Fibroblast of pulmonary artery (primary cell): ENCODE measurements at regions not wholly inside any gene's neighbourhood (a gene's known extent, or its start where the extent isn't known, plus 50 kb on each side); places are given as distances from the start of the nearest gene placed in this dataset.

Experiments
- DNase-seq: peaks from one replicate; pipeline ENCODE4 v3.0.0-alpha.2; 2010; ENCODE audit warnings: low read depth
- H3K4me3 ChIP-seq: replicated peaks from 2 replicates; pipeline ENCODE4 v1.5.1; 2011; ENCODE audit warnings: low read depth, mild to moderate bottlenecking, control low read depth, low read length, moderate library complexity
- TF ChIP-seq, protein P1 (sequence below): IDR thresholded peaks from 2 replicates; pipeline ENCODE4 v1.5.1; 2011; ENCODE audit warnings: mild to moderate bottlenecking, control low read depth, low read length, inconsistent platforms; ENCODE audit errors: missing control alignments

DNA sequence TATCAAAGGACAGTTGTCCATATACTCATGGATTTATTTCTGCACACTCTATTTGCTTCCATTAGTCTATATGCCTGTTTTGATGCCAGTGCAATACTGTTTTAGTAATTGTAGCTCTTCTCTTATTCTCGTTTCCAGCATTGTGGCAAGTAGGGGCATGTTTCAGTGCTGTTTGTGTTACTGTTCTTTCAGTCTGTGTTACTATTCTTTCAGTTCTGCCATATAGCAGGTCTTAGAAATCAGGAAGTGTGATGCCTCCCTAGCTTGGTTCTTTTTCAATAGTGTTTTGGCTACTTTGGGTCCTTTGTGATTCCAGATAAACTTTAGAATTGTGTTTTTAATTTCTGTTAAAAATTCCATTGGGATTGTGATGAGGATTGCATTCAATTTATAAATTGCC is 180.5 kb upstream of the PTPRD start:
- DNase-seq, result no peak
- TF ChIP-seq, protein P1, sequence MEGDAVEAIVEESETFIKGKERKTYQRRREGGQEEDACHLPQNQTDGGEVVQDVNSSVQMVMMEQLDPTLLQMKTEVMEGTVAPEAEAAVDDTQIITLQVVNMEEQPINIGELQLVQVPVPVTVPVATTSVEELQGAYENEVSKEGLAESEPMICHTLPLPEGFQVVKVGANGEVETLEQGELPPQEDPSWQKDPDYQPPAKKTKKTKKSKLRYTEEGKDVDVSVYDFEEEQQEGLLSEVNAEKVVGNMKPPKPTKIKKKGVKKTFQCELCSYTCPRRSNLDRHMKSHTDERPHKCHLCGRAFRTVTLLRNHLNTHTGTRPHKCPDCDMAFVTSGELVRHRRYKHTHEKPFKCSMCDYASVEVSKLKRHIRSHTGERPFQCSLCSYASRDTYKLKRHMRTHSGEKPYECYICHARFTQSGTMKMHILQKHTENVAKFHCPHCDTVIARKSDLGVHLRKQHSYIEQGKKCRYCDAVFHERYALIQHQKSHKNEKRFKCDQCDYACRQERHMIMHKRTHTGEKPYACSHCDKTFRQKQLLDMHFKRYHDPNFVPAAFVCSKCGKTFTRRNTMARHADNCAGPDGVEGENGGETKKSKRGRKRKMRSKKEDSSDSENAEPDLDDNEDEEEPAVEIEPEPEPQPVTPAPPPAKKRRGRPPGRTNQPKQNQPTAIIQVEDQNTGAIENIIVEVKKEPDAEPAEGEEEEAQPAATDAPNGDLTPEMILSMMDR, result no peak
- no peak overlapping the region for H3K4me3 ChIP-seq

DNA sequence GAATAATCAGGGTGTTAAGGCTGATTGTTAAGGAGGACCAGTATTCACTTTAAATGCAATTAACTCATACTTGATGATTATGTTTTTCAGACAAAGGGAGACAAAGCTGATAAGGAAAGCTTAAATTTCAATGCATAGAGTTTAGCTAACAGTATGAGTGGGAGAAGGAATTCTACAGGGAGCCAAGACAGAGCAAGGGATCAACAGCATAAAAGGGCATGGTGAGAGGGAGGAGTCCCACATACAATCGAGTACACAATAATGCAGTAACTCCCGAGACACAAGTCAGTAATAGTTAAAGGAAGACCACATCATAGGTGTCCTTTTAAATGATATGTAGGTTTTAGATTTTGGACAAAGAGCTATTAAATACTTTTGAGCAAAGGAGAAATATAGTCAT is 191.7 kb upstream of the PTPRD start:
- no peak for DNase-seq
- TF ChIP-seq, protein P1, result no peak
- H3K4me3 ChIP-seq, result no peak overlapping the region

DNA sequence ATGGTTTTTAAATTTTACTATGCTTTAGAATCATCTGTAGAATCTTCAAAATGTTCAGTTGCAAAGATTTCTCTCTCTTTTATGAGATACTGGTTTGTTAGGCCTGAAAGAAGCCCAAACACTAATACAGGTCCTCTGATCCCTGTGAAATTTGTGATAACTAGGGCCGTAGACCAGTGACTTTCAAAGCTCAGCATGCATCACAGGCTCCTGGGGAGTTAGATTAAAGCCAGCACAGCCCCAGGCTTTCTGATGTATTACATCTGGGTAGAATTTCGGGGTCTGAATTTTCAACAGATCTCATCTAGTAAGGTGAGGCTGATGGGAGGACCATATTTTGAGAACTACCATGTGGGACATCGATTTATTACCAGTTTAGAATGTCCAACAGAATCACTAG is 194.1 kb upstream of the PTPRD start:
- DNase-seq, result no peak
- TF ChIP-seq, protein P1, result no peak
- H3K4me3 ChIP-seq, result no peak overlapping the region

DNA sequence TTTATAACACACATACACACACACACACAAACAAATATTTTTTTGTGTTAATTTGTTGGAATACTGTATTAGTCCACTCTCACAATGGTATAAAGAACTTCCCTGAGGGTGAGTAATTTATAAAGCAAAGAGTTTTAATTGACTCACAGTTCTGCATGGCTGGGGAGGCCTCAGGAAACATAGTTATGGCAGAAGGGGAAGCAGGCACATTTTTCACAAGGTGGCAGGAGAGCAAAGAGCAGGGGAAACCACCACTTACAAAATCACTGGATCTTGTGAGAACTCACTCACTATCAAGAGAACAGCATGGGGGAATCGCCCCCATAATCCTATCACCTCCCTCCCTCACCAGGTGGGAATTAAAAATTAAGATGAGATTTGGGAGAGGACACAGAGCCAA is 205.4 kb upstream of the PTPRD start:
- TF ChIP-seq, protein P1, result no peak
- H3K4me3 ChIP-seq, result no peak overlapping the region
- no peak for DNase-seq

DNA sequence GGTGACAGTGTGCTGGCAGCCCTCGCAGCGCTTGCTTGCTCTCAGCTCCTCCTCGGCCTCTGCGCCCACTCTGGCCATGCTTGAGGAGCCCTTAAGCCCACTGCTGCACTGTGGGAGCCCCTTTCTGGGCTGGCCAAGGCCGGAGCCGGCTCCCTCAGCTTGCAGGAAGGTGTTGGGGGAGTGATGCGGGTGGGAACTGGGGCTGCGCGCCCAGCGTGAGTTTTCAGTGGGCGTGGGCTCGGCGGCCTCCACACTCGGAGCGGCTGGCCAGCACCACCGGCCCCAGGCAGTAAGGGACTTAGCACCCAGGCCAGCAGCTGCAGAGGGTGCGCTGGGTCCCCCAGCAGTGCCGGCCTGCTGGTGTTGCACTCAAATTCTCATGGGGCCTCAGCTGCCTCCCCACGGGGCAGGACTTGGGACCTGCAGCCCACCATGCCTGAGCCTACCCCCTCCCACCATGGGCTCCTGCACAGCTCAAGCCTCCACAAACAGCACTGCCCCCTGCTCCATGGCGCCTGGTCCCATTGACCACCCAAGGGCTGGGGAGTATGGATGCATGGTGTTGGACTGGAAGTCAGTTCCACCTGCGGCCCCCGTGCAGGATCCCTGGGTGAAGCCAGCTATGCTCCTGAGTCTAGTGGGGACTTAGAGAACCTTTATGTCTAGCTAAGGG is 223.1 kb upstream of the PTPRD start:
- no peak for DNase-seq
- TF ChIP-seq, protein P1, result no peak

DNA sequence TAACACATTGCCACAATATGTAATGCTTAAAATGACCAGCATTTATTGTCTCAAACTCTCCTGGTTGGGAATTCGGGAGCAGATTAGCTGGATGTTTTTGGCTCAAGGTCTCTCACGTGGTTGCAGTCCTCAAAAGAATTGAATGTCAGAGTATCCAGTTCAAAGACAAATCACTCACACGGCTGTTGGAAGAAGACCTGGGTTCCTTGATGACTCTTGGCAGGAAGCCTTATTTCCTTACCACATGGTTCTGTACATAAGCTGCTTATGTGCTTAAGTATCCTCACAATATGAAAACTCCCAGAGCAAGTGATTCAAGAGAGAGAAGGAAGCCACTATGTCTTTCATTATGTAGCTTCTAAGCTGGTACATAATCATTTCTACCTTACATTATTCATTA is 230.3 kb upstream of the PTPRD start:
- no peak overlapping the region for H3K4me3 ChIP-seq
- DNase-seq, result no peak
- TF ChIP-seq, protein P1, result no peak

More for the DNA sequence above, 223.1 kb upstream of the PTPRD start:
- H3K4me3 ChIP-seq, result no peak overlapping the region

DNA sequence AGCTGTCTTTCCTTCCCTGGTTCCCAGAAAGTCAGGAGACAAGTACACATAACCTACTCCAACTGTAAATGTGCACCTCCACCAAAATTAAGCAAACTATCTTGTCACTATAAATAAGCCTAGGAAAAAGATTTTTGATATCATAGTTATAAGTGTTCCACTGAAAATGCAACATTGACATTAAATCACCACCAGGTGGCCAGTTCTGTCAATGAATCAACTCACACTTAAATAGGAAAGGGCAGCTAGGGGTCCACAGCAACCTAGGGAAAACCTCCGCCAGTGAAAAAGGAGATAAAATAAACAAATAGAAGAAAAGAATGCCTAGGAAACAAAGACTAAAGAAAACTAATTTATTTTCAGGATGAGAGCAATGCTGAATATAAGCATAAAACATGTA is 243.0 kb upstream of the PTPRD start:
- peak; percentile 43 for DNase-seq
- H3K4me3 ChIP-seq, result no peak overlapping the region
- TF ChIP-seq, protein P1, result peak; percentile 43
